ENCODE measurements at regions not wholly inside any gene's neighbourhood (a gene's known extent, or its start where the extent isn't known, plus 50 kb on each side); places are given as distances from the start of the nearest gene placed in this dataset.

- no peaks in the 10 kb centered on the region for H3K9me3 ChIP-seq
- no peak overlapping the region for H3K4me3 ChIP-seq
- TF ChIP-seq POLR2A (IDR thresholded peaks at IDR 0.05): no peak
- no peak for TF ChIP-seq CTCF (IDR thresholded peaks at IDR 0.05)
- no peak for TF ChIP-seq EP300 (IDR thresholded peaks at IDR 0.05)
- no peak overlapping the region for H3K27ac ChIP-seq
- H3K36me3 ChIP-seq: no peaks in the 10 kb centered on the region
- no peaks in the 10 kb centered on the region for H3K27me3 ChIP-seq
- WGBS, 2 donors: 75 to 81% methylated on average over 3 of the region's 3 CpGs
- no peaks in the 10 kb centered on the region for H3K4me1 ChIP-seq
- no peak for DNase-seq (ENCODE audit: low spot score in 2 of 2)
These were observed 59.2 kb upstream of the DSG1 start for GRCh38 chr18:31258789-31259188.

GRCh38 chr18:31261792-31262582 lies 56.0 kb upstream of the DSG1 start:
- no peaks in the 10 kb centered on the region for H3K4me1 ChIP-seq
- no peaks in the 10 kb centered on the region for H3K9me3 ChIP-seq
- no peak overlapping the region for H3K27ac ChIP-seq
- DNase-seq (ENCODE audit: low spot score in 2 of 2): no peak
- no peaks in the 10 kb centered on the region for H3K36me3 ChIP-seq
- 59 to 74% methylated on average over 6 of the region's 6 CpGs for WGBS, 2 donors
- TF ChIP-seq POLR2A (IDR thresholded peaks at IDR 0.05) (no peak), CTCF (IDR thresholded peaks at IDR 0.05) (no peak), EP300 (IDR thresholded peaks at IDR 0.05) (no peak)
- no peaks in the 10 kb centered on the region for H3K27me3 ChIP-seq
- H3K4me3 ChIP-seq: no peak overlapping the region

GRCh38 chr18:31267823-31268481 lies 50.0 kb upstream of the DSG1 start:
- Histone ChIP-seq H3K9me3 (no peaks in the 10 kb centered on the region), H3K27ac (no peak overlapping the region), H3K36me3 (no peaks in the 10 kb centered on the region), H3K4me3 (no peak overlapping the region), H3K4me1 (no peaks in the 10 kb centered on the region), H3K27me3 (no peaks in the 10 kb centered on the region)
- DNase-seq (ENCODE audit: low spot score in 2 of 2): no peak
- TF ChIP-seq POLR2A (IDR thresholded peaks at IDR 0.05) (no peak), EP300 (IDR thresholded peaks at IDR 0.05) (no peak), CTCF (IDR thresholded peaks at IDR 0.05) (no peak)
- 50 to 59% methylated on average over 2 of the region's 2 CpGs for WGBS, 2 donors

Data from tibial nerve (tissue), 4 donors.